Smooth muscle cell (in vitro differentiated cells): ENCODE measurements at regions not wholly inside any gene's neighbourhood (a gene's known extent, or its start where the extent isn't known, plus 50 kb on each side); places are given as distances from the start of the nearest gene placed in this dataset.

Experiments
- DNase-seq: peaks from one replicate; lab custom pipeline; 2025; ENCODE audit not compliant: unreplicated experiment; lab: John Stamatoyannopoulos, UW
- H2AFZ ChIP-seq: fragments of 200-600 bp; sonication (generic); 2 replicates; pipeline ENCODE4 v1.6.0; 2016; ENCODE audit warnings: antibody characterized with exemption, low read depth, mild to moderate bottlenecking
- H3F3A ChIP-seq: fragments of 200-600 bp; sonication (generic); 2 replicates; pipeline ENCODE4 v1.6.0; 2017; ENCODE audit warnings: antibody characterized with exemption, low read depth
- H3K27ac ChIP-seq: fragments of 200-600 bp; sonication (generic); 2 replicates; pipeline ENCODE4 v1.5.1; 2016; ENCODE audit warnings: low read depth, mild to moderate bottlenecking
- H3K27me3 ChIP-seq: fragments of 200-600 bp; sonication (generic); 2 replicates; pipeline ENCODE4 v1.6.1; 2016; ENCODE audit warnings: low read depth, mild to moderate bottlenecking
- H3K36me3 ChIP-seq: fragments of 200-600 bp; sonication (generic); 2 replicates; pipeline ENCODE4 v1.5.1; 2016; ENCODE audit warnings: low read depth
- H3K4me1 ChIP-seq: fragments of 200-600 bp; sonication (generic); 2 replicates; pipeline ENCODE4 v1.5.1; 2016; ENCODE audit warnings: low read depth
- H3K4me2 ChIP-seq: fragments of 200-600 bp; sonication (generic); 2 replicates; pipeline ENCODE4 v1.6.0; 2016; ENCODE audit warnings: mild to moderate bottlenecking
- H3K4me3 ChIP-seq: fragments of 200-600 bp; sonication (generic); 2 replicates; pipeline ENCODE4 v1.5.1; 2016; ENCODE audit warnings: mild to moderate bottlenecking
- H3K79me2 ChIP-seq: fragments of 200-600 bp; sonication (generic); 2 replicates; pipeline ENCODE4 v1.6.0; 2016; ENCODE audit warnings: low read depth, mild to moderate bottlenecking
- H3K9ac ChIP-seq: fragments of 200-600 bp; sonication (generic); 2 replicates; pipeline ENCODE4 v1.6.0; 2016; ENCODE audit warnings: low read depth
- H3K9me3 ChIP-seq: fragments of 200-600 bp; sonication (generic); replicated peaks from 2 replicates; pipeline ENCODE4 v1.5.1; 2016; ENCODE audit warnings: low read depth
- H4K20me1 ChIP-seq: fragments of 200-600 bp; sonication (generic); 2 replicates; pipeline ENCODE4 v1.6.0; 2016; ENCODE audit warnings: low read depth
- WGBS: methylation state at CpG from one replicate; pipeline ENCODE4 v1.1.7; 2016; ENCODE audit warnings: low lambda C conversion rate; 5-methylcytosine and 5-hydroxymethylcytosine counted together
- TF ChIP-seq, protein P1 (sequence below): fragments of 200-600 bp; sonication (generic); IDR thresholded peaks from 2 replicates; pipeline ENCODE4 v1.5.1; 2017; ENCODE audit warnings: borderline replicate concordance, mild to moderate bottlenecking, antibody characterized with exemption; ENCODE audit not compliant: insufficient read depth, poor library complexity, severe bottlenecking

DNA sequence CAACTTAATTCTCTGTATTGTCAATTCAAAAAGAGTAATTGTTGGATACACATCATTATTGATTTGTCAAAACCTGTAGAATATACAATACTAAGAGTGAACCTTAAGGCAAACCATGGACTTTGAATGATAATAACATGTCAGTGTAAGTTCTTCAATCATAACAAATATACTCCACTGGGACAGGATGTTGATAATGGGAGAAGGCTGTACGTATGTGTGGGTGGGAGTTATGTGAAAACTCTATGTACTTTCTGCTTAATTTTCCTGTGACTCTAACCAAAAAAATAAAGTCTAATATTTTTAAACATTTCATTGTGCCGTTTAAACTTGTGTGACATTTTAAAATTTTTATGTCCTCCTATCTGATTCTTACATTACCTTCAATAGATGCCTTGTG lies 526.7 kb downstream of the SUCLA2 start:
- Histone ChIP-seq H3K9ac (no peak overlapping the region), H2AFZ (peak overlapping the region; percentile 68), H3K79me2 (no peaks in the 10 kb centered on the region), H3K27ac (peak overlapping the region; percentile 20), H4K20me1 (no peaks in the 10 kb centered on the region), H3F3A (no peaks in the 10 kb centered on the region), H3K4me3 (no peak overlapping the region), H3K4me2 (peak overlapping the region; percentile 51), H3K9me3 (no peaks in the 10 kb centered on the region), H3K4me1 (no peaks in the 10 kb centered on the region), H3K36me3 (no peaks in the 10 kb centered on the region), H3K27me3 (no peaks in the 10 kb centered on the region)
- DNase-seq, result no peak
- 44% methylated on average over 2 of the region's 2 CpGs for WGBS
- TF ChIP-seq, protein P1, sequence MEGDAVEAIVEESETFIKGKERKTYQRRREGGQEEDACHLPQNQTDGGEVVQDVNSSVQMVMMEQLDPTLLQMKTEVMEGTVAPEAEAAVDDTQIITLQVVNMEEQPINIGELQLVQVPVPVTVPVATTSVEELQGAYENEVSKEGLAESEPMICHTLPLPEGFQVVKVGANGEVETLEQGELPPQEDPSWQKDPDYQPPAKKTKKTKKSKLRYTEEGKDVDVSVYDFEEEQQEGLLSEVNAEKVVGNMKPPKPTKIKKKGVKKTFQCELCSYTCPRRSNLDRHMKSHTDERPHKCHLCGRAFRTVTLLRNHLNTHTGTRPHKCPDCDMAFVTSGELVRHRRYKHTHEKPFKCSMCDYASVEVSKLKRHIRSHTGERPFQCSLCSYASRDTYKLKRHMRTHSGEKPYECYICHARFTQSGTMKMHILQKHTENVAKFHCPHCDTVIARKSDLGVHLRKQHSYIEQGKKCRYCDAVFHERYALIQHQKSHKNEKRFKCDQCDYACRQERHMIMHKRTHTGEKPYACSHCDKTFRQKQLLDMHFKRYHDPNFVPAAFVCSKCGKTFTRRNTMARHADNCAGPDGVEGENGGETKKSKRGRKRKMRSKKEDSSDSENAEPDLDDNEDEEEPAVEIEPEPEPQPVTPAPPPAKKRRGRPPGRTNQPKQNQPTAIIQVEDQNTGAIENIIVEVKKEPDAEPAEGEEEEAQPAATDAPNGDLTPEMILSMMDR, result no peak

DNA sequence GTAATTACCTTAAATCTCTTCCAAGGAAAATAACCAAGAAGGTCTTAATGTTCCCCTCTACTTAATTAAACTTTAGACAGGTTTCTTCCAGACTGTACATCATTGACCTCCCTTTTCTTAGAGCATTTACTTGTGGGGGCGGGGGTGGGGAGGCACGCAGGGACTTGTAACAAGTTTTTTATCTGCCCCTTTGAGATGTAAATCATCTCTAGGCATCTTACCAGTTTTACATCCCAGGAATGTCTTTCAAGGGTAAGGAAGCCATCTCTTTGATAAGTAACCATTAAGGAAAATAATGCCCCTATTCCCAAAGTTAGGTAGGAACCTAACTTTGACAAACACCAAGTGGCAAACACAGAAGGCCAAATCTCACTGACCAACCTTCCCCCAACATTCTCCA lies 528.6 kb downstream of the SUCLA2 start:
- no peak overlapping the region for H2AFZ ChIP-seq
- 44% methylated on average over 2 of the region's 2 CpGs for WGBS
- no peak overlapping the region for H3K4me3 ChIP-seq
- H3K9me3 ChIP-seq, result no peaks in the 10 kb centered on the region
- no peaks in the 10 kb centered on the region for H3K4me1 ChIP-seq
- H4K20me1 ChIP-seq, result no peaks in the 10 kb centered on the region
- H3K79me2 ChIP-seq, result no peaks in the 10 kb centered on the region
- H3K27me3 ChIP-seq, result no peaks in the 10 kb centered on the region
- DNase-seq, result no peak
- no peaks in the 10 kb centered on the region for H3K36me3 ChIP-seq
- H3K9ac ChIP-seq, result no peak overlapping the region
- TF ChIP-seq, protein P1, result no peak
- H3K27ac ChIP-seq, result no peak overlapping the region
- H3K4me2 ChIP-seq, result no peak overlapping the region
- no peaks in the 10 kb centered on the region for H3F3A ChIP-seq

DNA sequence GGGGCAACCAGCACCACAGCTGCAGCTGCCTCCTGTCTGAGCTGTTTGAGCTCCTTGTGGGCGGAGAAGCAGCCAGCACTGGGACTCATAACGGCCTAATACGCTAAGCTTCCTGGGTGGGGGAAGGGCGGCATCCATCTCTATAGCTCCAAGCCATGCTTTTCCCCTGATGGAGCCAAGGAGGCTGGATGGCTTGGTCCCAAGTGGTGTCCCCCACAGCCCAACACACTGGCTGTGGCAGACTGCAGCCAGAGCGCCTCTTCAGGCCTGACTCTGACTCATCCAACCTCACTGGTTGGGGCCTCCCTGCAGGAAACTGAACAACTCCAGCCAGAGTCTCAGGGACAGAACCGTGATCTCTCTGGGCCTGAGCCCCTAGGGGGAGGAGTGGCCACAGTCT lies 537.3 kb downstream of the SUCLA2 start:
- no peak for DNase-seq
- 42% methylated on average over 6 of the region's 6 CpGs for WGBS
- no peaks in the 10 kb centered on the region for H3K9me3 ChIP-seq
- TF ChIP-seq, protein P1, result no peak
- no peak overlapping the region for H3K4me2 ChIP-seq
- no peaks in the 10 kb centered on the region for H3K79me2 ChIP-seq
- peak overlapping the region; percentile 36 for H3K27ac ChIP-seq
- H3K36me3 ChIP-seq, result no peaks in the 10 kb centered on the region
- no peak overlapping the region for H3K4me3 ChIP-seq
- H3K27me3 ChIP-seq, result no peaks in the 10 kb centered on the region
- H4K20me1 ChIP-seq, result no peaks in the 10 kb centered on the region
- no peaks in the 10 kb centered on the region for H3K4me1 ChIP-seq
- H2AFZ ChIP-seq, result no peak overlapping the region
- no peaks in the 10 kb centered on the region for H3F3A ChIP-seq
- no peak overlapping the region for H3K9ac ChIP-seq

DNA sequence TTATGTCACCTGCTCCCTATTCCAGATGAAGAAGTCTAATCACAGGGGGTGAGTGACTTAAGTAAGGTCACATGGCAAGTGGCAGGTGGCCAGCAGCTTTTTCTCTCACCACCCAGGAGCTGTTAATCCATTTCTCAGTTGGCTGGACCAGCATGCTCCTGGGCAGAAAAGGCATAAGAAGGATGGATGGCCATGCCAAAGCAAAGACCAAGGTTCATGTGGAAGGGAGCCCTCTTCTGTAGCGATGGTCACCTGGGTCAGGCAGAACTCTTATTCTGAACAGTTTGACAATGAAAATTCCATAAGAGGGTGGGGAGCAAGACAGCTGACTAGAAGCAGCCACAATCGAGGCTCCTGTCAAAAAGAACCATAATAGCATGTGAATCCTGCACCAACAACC lies 538.1 kb downstream of the SUCLA2 start:
- Histone ChIP-seq H3K9ac (no peak overlapping the region), H3K4me2 (no peak overlapping the region), H3K27ac (no peak overlapping the region), H3K4me1 (no peaks in the 10 kb centered on the region), H3K9me3 (no peaks in the 10 kb centered on the region), H2AFZ (no peak overlapping the region), H4K20me1 (no peaks in the 10 kb centered on the region), H3K36me3 (no peaks in the 10 kb centered on the region), H3K79me2 (no peaks in the 10 kb centered on the region), H3K27me3 (no peaks in the 10 kb centered on the region), H3K4me3 (no peak overlapping the region), H3F3A (no peaks in the 10 kb centered on the region)
- 92% methylated on average over 2 of the region's 2 CpGs for WGBS
- no peak for DNase-seq
- TF ChIP-seq, protein P1, result no peak
